Lung (tissue), 11 donors: ENCODE measurements at regions not wholly inside any gene's neighbourhood (a gene's known extent, or its start where the extent isn't known, plus 50 kb on each side); places are given as distances from the start of the nearest gene placed in this dataset.
A peak's percentile ranks its signal among the peaks of the same experiment; 100 is the strongest.

Experiments
- ATAC-seq: fragments of 200-7000 bp; cut with Tn5 transposase; one replicate; pipeline ENCODE4 v1.9.1; 2020; ENCODE audit warnings: moderate number of reproducible peaks; ENCODE audit not compliant: insufficient read depth, low FRiP score
- DNase-seq, 3 donors: peaks; one replicate each; pipeline ENCODE4 v3.0.0-alpha.2; 2013 to 2017
- H3K27ac ChIP-seq, 2 donors: one replicate each; pipeline ENCODE4 v1.5.1; 2013; ENCODE audit warnings: mild to moderate bottlenecking in 2 of 2, moderate library complexity in 2 of 2, control low read depth in 1 of 2, inconsistent platforms in 1 of 2, low read depth in 1 of 2, low read length in 1 of 2
- H3K27me3 ChIP-seq, 3 donors: one replicate each; pipeline ENCODE4 v1.5.1; 2013; ENCODE audit warnings: low read length in 2 of 3; ENCODE audit not compliant: control insufficient read depth in 3 of 3, insufficient read depth in 3 of 3
- H3K36me3 ChIP-seq, 4 donors: one replicate each; pipeline ENCODE4 v1.5.1; 2013; ENCODE audit warnings: low read length in 4 of 4, mild to moderate bottlenecking in 1 of 4, moderate library complexity in 1 of 4; ENCODE audit not compliant: control insufficient read depth in 4 of 4, insufficient read depth in 4 of 4
- H3K4me1 ChIP-seq, 5 donors: one replicate each; pipeline ENCODE4 v1.5.1; 2013; ENCODE audit warnings: low read length in 5 of 5, mild to moderate bottlenecking in 2 of 5, moderate library complexity in 1 of 5; ENCODE audit not compliant: control insufficient read depth in 5 of 5, insufficient read depth in 5 of 5
- H3K4me3 ChIP-seq: one replicate; pipeline ENCODE4 v1.5.1; 2013; ENCODE audit warnings: mild to moderate bottlenecking, control low read depth, moderate library complexity
- H3K9ac ChIP-seq, 2 donors: one replicate each; pipeline ENCODE4 v1.5.1; 2013; ENCODE audit warnings: low read length in 2 of 2, control low read depth in 1 of 2; ENCODE audit not compliant: insufficient read depth in 1 of 2
- H3K9me3 ChIP-seq, 4 donors: one replicate each; pipeline ENCODE4 v1.5.1; 2013; ENCODE audit warnings: low read length in 3 of 4, mild to moderate bottlenecking in 1 of 4, moderate library complexity in 1 of 4; ENCODE audit not compliant: control insufficient read depth in 4 of 4, insufficient read depth in 3 of 4
- CTCF ChIP-seq: IDR thresholded peaks from 2 replicates; pipeline ENCODE4 v1.5.1; 2012; ENCODE audit warnings: mild to moderate bottlenecking; ENCODE audit errors: control extremely low read depth, extremely low read depth
- WGBS, 2 donors: extraction: QIAGEN DNeasy Blood & Tissue Kit; methylation state at CpG; one replicate each; pipeline ENCODE4 v1.1.7; 2013; 5-methylcytosine and 5-hydroxymethylcytosine counted together
- donor health status: control.
- donor health status: control.
- donor health status: Bipolar disorder and iron deficiency.
- donor health status: healthy.
- donor health status: DM: yes; HTN: yes; CAD: no.

- 93% methylated on average over 7 of the region's 7 CpGs for WGBS, 2 donors
- H3K4me3 ChIP-seq: no peak overlapping the region
These were observed 109.0 kb upstream of the CARD11 start for GRCh38 chr7:3152714-3153113.

GRCh38 chr7:3153118-3153517 is 109.5 kb upstream of the CARD11 start:
- Histone ChIP-seq H3K9me3 (peaks cover 0 to 3% (median 1%) of the 10 kb centered on the region in 4 donors), H3K27ac (no peak overlapping the region), H3K4me3 (no peak overlapping the region), H3K27me3 (no peaks in the 10 kb centered on the region), H3K9ac (no peak overlapping the region), H3K4me1 (no peaks in the 10 kb centered on the region), H3K36me3 (no peaks in the 10 kb centered on the region)
- DNase-seq (no peak), ATAC-seq (no peak)
- no peak for TF ChIP-seq CTCF
- 77 to 86% methylated on average over 6 of the region's 6 CpGs for WGBS, 2 donors

More at GRCh38 chr7:3152714-3153113, 109.0 kb upstream of the CARD11 start:
- no peak for ATAC-seq
- TF ChIP-seq CTCF: no peak
- H3K27ac ChIP-seq: no peak overlapping the region
- no peaks in the 10 kb centered on the region for H3K27me3 ChIP-seq
- H3K9ac ChIP-seq: no peak overlapping the region
- H3K9me3 ChIP-seq: peaks cover 0 to 3% (median 1%) of the 10 kb centered on the region in 4 donors
- H3K4me1 ChIP-seq: no peaks in the 10 kb centered on the region
- H3K36me3 ChIP-seq: no peaks in the 10 kb centered on the region
- DNase-seq: no peak

- no peak overlapping the region for H3K27ac ChIP-seq
- WGBS, 2 donors: 88 to 91% methylated on average over 5 of the region's 5 CpGs
- no peak for TF ChIP-seq CTCF
- no peak overlapping the region for H3K9ac ChIP-seq
- H3K4me3 ChIP-seq: no peak overlapping the region
- H3K27me3 ChIP-seq: no peaks in the 10 kb centered on the region
- DNase-seq (no peak), ATAC-seq (no peak)
- H3K4me1 ChIP-seq: no peaks in the 10 kb centered on the region
- H3K9me3 ChIP-seq: peaks cover 0 to 3% (median 1%) of the 10 kb centered on the region in 4 donors
- no peaks in the 10 kb centered on the region for H3K36me3 ChIP-seq
These were observed 110.7 kb upstream of the CARD11 start for GRCh38 chr7:3154317-3154716.

GRCh38 chr7:3154881-3155494 is 111.3 kb upstream of the CARD11 start:
- Histone ChIP-seq H3K4me1 (no peaks in the 10 kb centered on the region), H3K9me3 (peaks cover 0 to 3% (median 1%) of the 10 kb centered on the region in 4 donors), H3K36me3 (no peaks in the 10 kb centered on the region), H3K4me3 (no peak overlapping the region), H3K27ac (no peak overlapping the region), H3K9ac (no peak overlapping the region), H3K27me3 (no peaks in the 10 kb centered on the region)
- WGBS, 2 donors: 78 to 80% methylated on average over 7 of the region's 7 CpGs
- ATAC-seq (no peak), DNase-seq (peak; percentile 26 to 58 (median 34))
- peak; percentile 65 for TF ChIP-seq CTCF
